ENCODE measurements at regions not wholly inside any gene's neighbourhood (a gene's known extent, or its start where the extent isn't known, plus 50 kb on each side); places are given as distances from the start of the nearest gene placed in this dataset.

GRCh38 chr3:40990062-40990456 lies 209.2 kb upstream of the CTNNB1 start:
- H3K4me1 ChIP-seq (ENCODE audit: control insufficient read depth in 5 of 5, insufficient read depth in 5 of 5, low read length in 5 of 5), result peaks cover 0 to 3% (median 0%) of the 10 kb centered on the region in 5 donors
- H3K27ac ChIP-seq (ENCODE audit: low read depth in 1 of 2, low read length in 1 of 2), result no peak overlapping the region
- TF ChIP-seq, protein P1, sequence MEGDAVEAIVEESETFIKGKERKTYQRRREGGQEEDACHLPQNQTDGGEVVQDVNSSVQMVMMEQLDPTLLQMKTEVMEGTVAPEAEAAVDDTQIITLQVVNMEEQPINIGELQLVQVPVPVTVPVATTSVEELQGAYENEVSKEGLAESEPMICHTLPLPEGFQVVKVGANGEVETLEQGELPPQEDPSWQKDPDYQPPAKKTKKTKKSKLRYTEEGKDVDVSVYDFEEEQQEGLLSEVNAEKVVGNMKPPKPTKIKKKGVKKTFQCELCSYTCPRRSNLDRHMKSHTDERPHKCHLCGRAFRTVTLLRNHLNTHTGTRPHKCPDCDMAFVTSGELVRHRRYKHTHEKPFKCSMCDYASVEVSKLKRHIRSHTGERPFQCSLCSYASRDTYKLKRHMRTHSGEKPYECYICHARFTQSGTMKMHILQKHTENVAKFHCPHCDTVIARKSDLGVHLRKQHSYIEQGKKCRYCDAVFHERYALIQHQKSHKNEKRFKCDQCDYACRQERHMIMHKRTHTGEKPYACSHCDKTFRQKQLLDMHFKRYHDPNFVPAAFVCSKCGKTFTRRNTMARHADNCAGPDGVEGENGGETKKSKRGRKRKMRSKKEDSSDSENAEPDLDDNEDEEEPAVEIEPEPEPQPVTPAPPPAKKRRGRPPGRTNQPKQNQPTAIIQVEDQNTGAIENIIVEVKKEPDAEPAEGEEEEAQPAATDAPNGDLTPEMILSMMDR (IDR thresholded peaks at IDR 0.05; ENCODE audit: control extremely low read depth, extremely low read depth), result no peak
- no peaks in the 10 kb centered on the region for H3K36me3 ChIP-seq (ENCODE audit: control insufficient read depth in 4 of 4, insufficient read depth in 4 of 4, low read length in 4 of 4)
- no peak overlapping the region for H3K9ac ChIP-seq (ENCODE audit: insufficient read depth in 1 of 2, low read length in 2 of 2)
- 94 to 98% methylated on average over 1 of the region's 1 CpG for WGBS, 2 donors
- H3K27me3 ChIP-seq (ENCODE audit: control insufficient read depth in 3 of 3, insufficient read depth in 3 of 3, low read length in 2 of 3), result no peaks in the 10 kb centered on the region
- DNase-seq (no peak), ATAC-seq (ENCODE audit: insufficient read depth, low FRiP score) (no peak)
- no peaks in the 10 kb centered on the region for H3K9me3 ChIP-seq (ENCODE audit: control insufficient read depth in 4 of 4, insufficient read depth in 3 of 4, low read length in 3 of 4)
- H3K4me3 ChIP-seq, result no peak overlapping the region

DNA sequence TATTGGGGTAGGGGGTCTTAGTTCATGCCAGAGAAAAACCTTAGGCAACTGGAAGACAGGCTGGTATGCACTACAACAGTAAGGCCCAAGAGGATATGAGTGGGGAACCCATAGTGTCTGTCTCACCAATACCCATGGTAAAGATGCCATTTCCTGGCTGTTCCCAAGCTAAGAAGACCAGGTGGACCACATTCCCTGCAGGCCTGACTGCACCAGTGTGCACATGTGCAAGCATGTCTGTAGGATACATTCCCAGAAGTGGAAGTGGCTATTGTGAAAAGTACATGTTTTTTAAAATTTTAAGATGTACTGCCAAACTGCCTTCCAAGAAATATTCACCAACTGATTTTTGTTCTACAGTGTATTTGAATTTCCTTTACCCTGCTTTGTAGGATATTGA lies 207.3 kb upstream of the CTNNB1 start:
- Histone ChIP-seq H3K27ac (ENCODE audit: low read depth in 1 of 2, low read length in 1 of 2) (no peak overlapping the region), H3K36me3 (ENCODE audit: control insufficient read depth in 4 of 4, insufficient read depth in 4 of 4, low read length in 4 of 4) (no peaks in the 10 kb centered on the region), H3K9ac (ENCODE audit: insufficient read depth in 1 of 2, low read length in 2 of 2) (no peak overlapping the region), H3K27me3 (ENCODE audit: control insufficient read depth in 3 of 3, insufficient read depth in 3 of 3, low read length in 2 of 3) (no peaks in the 10 kb centered on the region), H3K4me3 (no peak overlapping the region), H3K4me1 (ENCODE audit: control insufficient read depth in 5 of 5, insufficient read depth in 5 of 5, low read length in 5 of 5) (peaks cover 0 to under 1% (median 0%) of the 10 kb centered on the region in 5 donors), H3K9me3 (ENCODE audit: control insufficient read depth in 4 of 4, insufficient read depth in 3 of 4, low read length in 3 of 4) (no peaks in the 10 kb centered on the region)
- ATAC-seq (ENCODE audit: insufficient read depth, low FRiP score) (no peak), DNase-seq (no peak)
- TF ChIP-seq, protein P1 (IDR thresholded peaks at IDR 0.05; ENCODE audit: control extremely low read depth, extremely low read depth), result no peak

GRCh38 chr3:40994611-40995010 lies 204.7 kb upstream of the CTNNB1 start:
- H3K36me3 ChIP-seq (ENCODE audit: control insufficient read depth in 4 of 4, insufficient read depth in 4 of 4, low read length in 4 of 4), result no peaks in the 10 kb centered on the region
- TF ChIP-seq, protein P1 (IDR thresholded peaks at IDR 0.05; ENCODE audit: control extremely low read depth, extremely low read depth), result no peak
- H3K4me1 ChIP-seq (ENCODE audit: control insufficient read depth in 5 of 5, insufficient read depth in 5 of 5, low read length in 5 of 5), result peaks cover 0 to 4% (median 0%) of the 10 kb centered on the region in 5 donors
- 90 to 98% methylated on average over 1 of the region's 1 CpG for WGBS, 2 donors
- H3K9me3 ChIP-seq (ENCODE audit: control insufficient read depth in 4 of 4, insufficient read depth in 3 of 4, low read length in 3 of 4), result no peaks in the 10 kb centered on the region
- H3K9ac ChIP-seq (ENCODE audit: insufficient read depth in 1 of 2, low read length in 2 of 2), result no peak overlapping the region
- DNase-seq (no peak), ATAC-seq (ENCODE audit: insufficient read depth, low FRiP score) (no peak)
- no peaks in the 10 kb centered on the region for H3K27me3 ChIP-seq (ENCODE audit: control insufficient read depth in 3 of 3, insufficient read depth in 3 of 3, low read length in 2 of 3)
- H3K4me3 ChIP-seq, result no peak overlapping the region
- H3K27ac ChIP-seq (ENCODE audit: low read depth in 1 of 2, low read length in 1 of 2), result no peak overlapping the region

DNA sequence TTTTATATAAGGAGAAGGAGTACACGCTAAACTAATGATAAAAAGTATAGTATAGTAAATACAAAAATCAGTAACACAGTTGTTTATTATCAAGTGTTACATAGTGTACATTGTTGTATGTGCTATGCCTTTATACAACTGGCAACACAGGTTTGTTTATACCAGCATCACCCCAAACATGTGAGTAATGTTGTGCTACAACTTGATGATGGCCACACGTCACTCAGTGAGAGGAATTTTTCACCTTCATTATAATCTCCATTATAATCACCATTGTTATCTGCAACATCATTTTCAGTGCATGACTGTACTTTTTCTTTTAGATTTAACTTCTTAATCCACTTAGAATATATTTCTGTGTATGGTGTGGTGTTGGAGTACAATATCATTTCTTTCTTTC lies 204.0 kb upstream of the CTNNB1 start:
- DNase-seq (no peak), ATAC-seq (ENCODE audit: insufficient read depth, low FRiP score) (no peak)
- Histone ChIP-seq H3K4me3 (no peak overlapping the region), H3K27me3 (ENCODE audit: control insufficient read depth in 3 of 3, insufficient read depth in 3 of 3, low read length in 2 of 3) (no peaks in the 10 kb centered on the region), H3K4me1 (ENCODE audit: control insufficient read depth in 5 of 5, insufficient read depth in 5 of 5, low read length in 5 of 5) (peaks cover 0 to 5% (median 0%) of the 10 kb centered on the region in 5 donors), H3K9me3 (ENCODE audit: control insufficient read depth in 4 of 4, insufficient read depth in 3 of 4, low read length in 3 of 4) (no peaks in the 10 kb centered on the region), H3K27ac (ENCODE audit: low read depth in 1 of 2, low read length in 1 of 2) (no peak overlapping the region), H3K9ac (ENCODE audit: insufficient read depth in 1 of 2, low read length in 2 of 2) (no peak overlapping the region), H3K36me3 (ENCODE audit: control insufficient read depth in 4 of 4, insufficient read depth in 4 of 4, low read length in 4 of 4) (no peaks in the 10 kb centered on the region)
- 92 to 96% methylated on average over 2 of the region's 2 CpGs for WGBS, 2 donors
- TF ChIP-seq, protein P1 (IDR thresholded peaks at IDR 0.05; ENCODE audit: control extremely low read depth, extremely low read depth), result no peak

Data from lung (tissue), 11 donors.